Lower lobe of right lung (tissue), 2 donors: ENCODE measurements at regions not wholly inside any gene's neighbourhood (a gene's known extent, or its start where the extent isn't known, plus 50 kb on each side); places are given as distances from the start of the nearest gene placed in this dataset.
"Not testable (repeated sequence)": the region's sequence is repeated elsewhere in the genome, so short reads cannot be mapped to it uniquely, and the experiment has no call there.

Source experiments
- ATAC-seq, 2 donors: fragments of 200-7000 bp; cut with Tn5 transposase; one replicate each; pipeline ENCODE4 v1.9.1; 2020 to 2022; ENCODE audit warnings: mild to moderate bottlenecking in 2 of 2, moderate library complexity in 2 of 2
- DNase-seq: peaks from one replicate; pipeline ENCODE4 v3.0.0-alpha.2; 2020
- H3K27ac ChIP-seq: fragments of 200-600 bp; one replicate; pipeline ENCODE4 v1.8.0; 2022
- H3K27me3 ChIP-seq: fragments of 200-600 bp; one replicate; pipeline ENCODE4 v1.8.0; 2022; ENCODE audit warnings: low read depth
- H3K36me3 ChIP-seq: fragments of 200-600 bp; one replicate; pipeline ENCODE4 v1.8.0; 2022; ENCODE audit warnings: mild to moderate bottlenecking
- H3K4me1 ChIP-seq: fragments of 200-600 bp; one replicate; pipeline ENCODE4 v1.8.0; 2022
- H3K4me3 ChIP-seq: fragments of 200-600 bp; one replicate; pipeline ENCODE4 v1.8.0; 2022; ENCODE audit warnings: mild to moderate bottlenecking
- H3K9me3 ChIP-seq: fragments of 200-600 bp; one replicate; pipeline ENCODE4 v1.8.0; 2022
- intact Hi-C: fragments of 100-400 bp; cut with DNase I; formaldehyde crosslinking; loops from one replicate; pipeline ENCODE4 v1.11.0; 2022
- TF ChIP-seq, protein P1 (sequence below): fragments of 200-600 bp; IDR thresholded peaks from one replicate; pipeline ENCODE4 v1.8.0; 2022; ENCODE audit warnings: antibody characterized with exemption, mild to moderate bottlenecking
- donor health status: DM: no; HTN: yes; CAD: no; lungs with severe emphysema.

GRCh38 chr4:7137326-7138200 is 54.8 kb upstream of the SORCS2 start:
- intact Hi-C loops: no loop called here
- DNase-seq: no peak
- no peak overlapping the region for H3K4me3 ChIP-seq
- no peak overlapping the region for H3K27ac ChIP-seq
- peaks cover 15% of the 10 kb centered on the region for H3K4me1 ChIP-seq
- TF ChIP-seq, protein P1, sequence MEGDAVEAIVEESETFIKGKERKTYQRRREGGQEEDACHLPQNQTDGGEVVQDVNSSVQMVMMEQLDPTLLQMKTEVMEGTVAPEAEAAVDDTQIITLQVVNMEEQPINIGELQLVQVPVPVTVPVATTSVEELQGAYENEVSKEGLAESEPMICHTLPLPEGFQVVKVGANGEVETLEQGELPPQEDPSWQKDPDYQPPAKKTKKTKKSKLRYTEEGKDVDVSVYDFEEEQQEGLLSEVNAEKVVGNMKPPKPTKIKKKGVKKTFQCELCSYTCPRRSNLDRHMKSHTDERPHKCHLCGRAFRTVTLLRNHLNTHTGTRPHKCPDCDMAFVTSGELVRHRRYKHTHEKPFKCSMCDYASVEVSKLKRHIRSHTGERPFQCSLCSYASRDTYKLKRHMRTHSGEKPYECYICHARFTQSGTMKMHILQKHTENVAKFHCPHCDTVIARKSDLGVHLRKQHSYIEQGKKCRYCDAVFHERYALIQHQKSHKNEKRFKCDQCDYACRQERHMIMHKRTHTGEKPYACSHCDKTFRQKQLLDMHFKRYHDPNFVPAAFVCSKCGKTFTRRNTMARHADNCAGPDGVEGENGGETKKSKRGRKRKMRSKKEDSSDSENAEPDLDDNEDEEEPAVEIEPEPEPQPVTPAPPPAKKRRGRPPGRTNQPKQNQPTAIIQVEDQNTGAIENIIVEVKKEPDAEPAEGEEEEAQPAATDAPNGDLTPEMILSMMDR: no peak
- H3K27me3 ChIP-seq: peaks cover 5% of the 10 kb centered on the region
- H3K36me3 ChIP-seq: no peaks in the 10 kb centered on the region
- H3K9me3 ChIP-seq: peaks cover 4% of the 10 kb centered on the region
- ATAC-seq: no peak

DNA sequence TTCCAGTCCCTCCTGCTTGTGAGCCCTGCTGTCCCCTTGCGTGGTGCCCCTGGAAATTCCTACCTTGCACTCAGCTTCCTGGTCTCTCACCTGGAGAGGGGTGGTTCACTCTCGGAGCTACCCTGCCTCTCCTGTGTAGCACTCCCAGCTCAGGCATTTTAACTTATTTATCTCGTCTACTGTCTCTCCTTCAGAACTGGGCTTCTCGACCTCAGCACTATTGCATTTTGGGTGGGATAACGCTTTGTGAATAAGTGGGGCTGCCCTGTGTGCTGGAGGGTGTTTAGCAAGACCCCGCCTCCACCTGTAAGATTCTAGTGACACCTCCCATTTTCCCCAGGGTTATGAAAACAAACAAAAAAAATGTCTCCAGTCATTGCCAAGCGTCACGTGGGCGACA is 56.0 kb upstream of the SORCS2 start:
- H3K27me3 ChIP-seq: peaks cover 5% of the 10 kb centered on the region
- no peak overlapping the region for H3K4me3 ChIP-seq
- ATAC-seq: no peak
- peaks cover 15% of the 10 kb centered on the region for H3K4me1 ChIP-seq
- TF ChIP-seq, protein P1: no peak
- no peak overlapping the region for H3K27ac ChIP-seq
- H3K36me3 ChIP-seq: no peaks in the 10 kb centered on the region
- no peak for DNase-seq
- intact Hi-C loops: no loop called here
- H3K9me3 ChIP-seq: peaks cover 4% of the 10 kb centered on the region

GRCh38 chr4:7135389-7135746 is 57.0 kb upstream of the SORCS2 start:
- peaks cover 5% of the 10 kb centered on the region for H3K27me3 ChIP-seq
- no peak overlapping the region for H3K4me3 ChIP-seq
- H3K4me1 ChIP-seq: peaks cover 15% of the 10 kb centered on the region
- ATAC-seq (peak in 1 of 2 donors; percentile 15), DNase-seq (no peak)
- H3K27ac ChIP-seq: peak overlapping the region; percentile 24
- no peaks in the 10 kb centered on the region for H3K36me3 ChIP-seq
- peaks cover 4% of the 10 kb centered on the region for H3K9me3 ChIP-seq
- TF ChIP-seq, protein P1: no peak
- intact Hi-C loops: no loop called here

DNA sequence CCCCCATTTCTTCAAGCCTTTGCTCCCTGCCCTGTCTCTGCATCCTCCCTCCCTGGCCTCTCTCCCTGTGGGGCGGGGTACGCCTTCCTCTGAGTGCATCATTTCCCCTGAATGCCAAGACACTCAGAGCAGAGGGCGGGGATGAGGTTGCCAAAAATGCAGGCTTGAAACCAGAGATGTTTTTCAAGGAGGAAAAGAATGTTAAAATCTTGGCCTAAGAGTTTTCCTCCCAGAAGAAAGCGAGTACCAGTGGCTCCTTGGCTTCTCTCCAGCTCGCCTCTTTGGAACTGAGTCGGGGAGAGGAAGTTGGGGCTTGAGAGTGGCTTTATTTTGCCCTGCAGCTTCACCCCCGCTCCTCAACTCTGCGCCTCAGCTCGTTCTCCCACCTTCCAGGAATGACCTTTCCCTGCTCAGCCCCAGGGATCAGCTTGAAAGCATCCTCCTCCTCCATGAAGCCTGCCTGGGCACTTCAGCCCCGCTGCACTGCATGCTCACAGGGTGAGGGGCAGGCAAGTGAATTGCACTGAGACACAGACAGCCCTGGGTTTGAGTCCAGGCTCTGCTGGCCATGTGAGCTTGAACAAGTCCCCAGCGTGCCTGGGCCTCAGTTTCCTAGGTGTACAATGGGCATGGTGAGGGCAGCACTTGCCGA is 57.5 kb upstream of the SORCS2 start:
- TF ChIP-seq, protein P1: no peak
- intact Hi-C loops: no loop called here
- peak overlapping the region; percentile 24 for H3K27ac ChIP-seq
- peaks cover 15% of the 10 kb centered on the region for H3K4me1 ChIP-seq
- ATAC-seq (peak; percentile 38 to 62), DNase-seq (no peak)
- peaks cover 5% of the 10 kb centered on the region for H3K27me3 ChIP-seq
- H3K36me3 ChIP-seq: no peaks in the 10 kb centered on the region
- H3K9me3 ChIP-seq: peaks cover 4% of the 10 kb centered on the region
- H3K4me3 ChIP-seq: no peak overlapping the region

DNA sequence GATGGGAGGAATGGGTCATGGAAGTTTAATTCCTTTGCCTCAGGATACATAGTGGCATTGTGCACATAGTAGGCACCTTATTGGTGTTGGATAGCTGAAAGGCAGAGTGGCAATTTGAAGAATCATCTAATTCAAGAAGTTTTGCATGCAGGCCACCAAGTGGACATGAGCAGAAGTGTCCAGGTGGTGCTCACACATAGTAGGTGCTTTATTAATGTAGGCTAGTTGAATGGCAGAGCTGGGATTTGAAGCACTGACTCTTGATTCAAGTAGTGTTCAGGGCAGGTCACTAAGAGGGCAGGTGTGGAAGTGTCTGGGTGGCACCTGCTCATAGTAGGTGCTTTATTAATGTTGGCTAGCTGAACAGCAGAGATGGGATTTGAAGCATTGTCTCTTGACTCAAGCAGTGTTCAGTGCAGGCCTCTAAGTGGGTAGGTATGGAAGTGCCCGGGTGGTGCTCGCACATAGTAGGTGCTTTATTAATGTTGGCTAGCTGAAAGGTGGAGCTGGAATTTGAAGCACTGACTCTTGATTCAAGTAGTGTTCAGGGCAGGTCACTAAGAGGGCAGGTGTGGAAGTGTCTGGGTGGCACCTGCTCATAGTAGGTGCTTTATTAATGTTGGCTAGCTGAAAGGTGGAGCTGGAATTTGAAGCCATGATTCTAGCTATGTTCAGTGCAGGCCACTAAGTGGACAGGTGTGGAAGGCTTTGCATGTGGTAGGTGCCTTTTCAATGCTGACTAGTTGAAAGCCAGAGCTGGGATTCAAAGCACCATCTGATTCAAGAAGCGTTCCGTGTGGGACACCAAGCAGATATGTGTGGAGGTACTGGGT is 58.3 kb upstream of the SORCS2 start:
- H3K27ac ChIP-seq, H3K9me3 ChIP-seq, DNase-seq, ATAC-seq, H3K36me3 ChIP-seq, intact Hi-C loops, H3K27me3 ChIP-seq, H3K4me3 ChIP-seq: not testable (repeated sequence)
- H3K4me1 ChIP-seq: peaks cover 15% of the 10 kb centered on the region
